ENCODE measurements at regions not wholly inside any gene's neighbourhood (a gene's known extent, or its start where the extent isn't known, plus 50 kb on each side); places are given as distances from the start of the nearest gene placed in this dataset.
"Not testable (repeated sequence)": the region's sequence is repeated elsewhere in the genome, so short reads cannot be mapped to it uniquely, and the experiment has no call there.

DNA sequence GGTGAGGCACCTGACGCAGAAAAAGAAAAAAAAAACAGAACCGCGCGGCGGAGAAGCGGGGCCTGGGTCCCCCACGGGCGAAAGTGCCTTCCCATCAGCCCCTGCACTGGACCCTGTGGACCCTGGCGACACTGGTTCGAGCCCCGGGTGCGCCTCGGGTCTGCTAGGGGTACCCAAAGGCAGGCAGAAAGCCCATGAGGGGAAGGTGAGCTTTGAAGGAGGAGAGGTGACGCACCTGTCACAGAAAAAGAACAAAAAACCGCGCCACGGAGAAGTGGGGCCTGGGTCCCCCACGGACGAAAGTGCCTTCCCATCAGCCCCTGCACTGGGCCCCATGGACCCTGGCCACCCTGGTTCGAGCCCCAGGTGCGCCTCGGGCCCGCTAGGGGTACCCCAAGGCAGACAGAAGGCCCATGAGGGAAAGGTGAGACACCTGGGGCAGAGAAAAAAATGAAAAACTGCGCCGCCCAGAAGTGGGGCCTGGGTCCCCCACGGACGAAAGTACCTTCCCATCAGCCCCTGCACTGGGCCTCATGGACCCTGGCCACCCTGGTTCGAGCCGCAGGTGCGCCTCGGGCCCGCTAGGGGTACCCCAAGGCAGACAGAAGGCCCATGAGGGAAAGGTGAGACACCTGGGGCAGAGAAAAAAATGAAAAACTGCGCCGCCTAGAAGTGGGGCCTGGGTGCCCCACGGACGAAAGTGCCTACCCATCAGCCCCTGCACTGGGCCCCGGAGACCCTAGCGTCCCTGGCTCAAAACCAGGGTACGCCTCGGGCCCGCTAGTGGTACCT, 227.4 kb downstream of the CCDC74A start:
- Histone ChIP-seq H3K27me3 (no peaks in the 10 kb centered on the region), H3K9me3 (no peaks in the 10 kb centered on the region), H3K4me3 (no peak overlapping the region), H3K36me3 (no peaks in the 10 kb centered on the region), H3K27ac (no peak overlapping the region), H3K4me1 (no peaks in the 10 kb centered on the region)
- DNase-seq: no peak
- ATAC-seq: no peak
- intact Hi-C loops (cut with DNase I): no loop called here
- TF ChIP-seq, protein P1, sequence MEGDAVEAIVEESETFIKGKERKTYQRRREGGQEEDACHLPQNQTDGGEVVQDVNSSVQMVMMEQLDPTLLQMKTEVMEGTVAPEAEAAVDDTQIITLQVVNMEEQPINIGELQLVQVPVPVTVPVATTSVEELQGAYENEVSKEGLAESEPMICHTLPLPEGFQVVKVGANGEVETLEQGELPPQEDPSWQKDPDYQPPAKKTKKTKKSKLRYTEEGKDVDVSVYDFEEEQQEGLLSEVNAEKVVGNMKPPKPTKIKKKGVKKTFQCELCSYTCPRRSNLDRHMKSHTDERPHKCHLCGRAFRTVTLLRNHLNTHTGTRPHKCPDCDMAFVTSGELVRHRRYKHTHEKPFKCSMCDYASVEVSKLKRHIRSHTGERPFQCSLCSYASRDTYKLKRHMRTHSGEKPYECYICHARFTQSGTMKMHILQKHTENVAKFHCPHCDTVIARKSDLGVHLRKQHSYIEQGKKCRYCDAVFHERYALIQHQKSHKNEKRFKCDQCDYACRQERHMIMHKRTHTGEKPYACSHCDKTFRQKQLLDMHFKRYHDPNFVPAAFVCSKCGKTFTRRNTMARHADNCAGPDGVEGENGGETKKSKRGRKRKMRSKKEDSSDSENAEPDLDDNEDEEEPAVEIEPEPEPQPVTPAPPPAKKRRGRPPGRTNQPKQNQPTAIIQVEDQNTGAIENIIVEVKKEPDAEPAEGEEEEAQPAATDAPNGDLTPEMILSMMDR (IDR thresholded peaks at IDR 0.05): no peak

DNA sequence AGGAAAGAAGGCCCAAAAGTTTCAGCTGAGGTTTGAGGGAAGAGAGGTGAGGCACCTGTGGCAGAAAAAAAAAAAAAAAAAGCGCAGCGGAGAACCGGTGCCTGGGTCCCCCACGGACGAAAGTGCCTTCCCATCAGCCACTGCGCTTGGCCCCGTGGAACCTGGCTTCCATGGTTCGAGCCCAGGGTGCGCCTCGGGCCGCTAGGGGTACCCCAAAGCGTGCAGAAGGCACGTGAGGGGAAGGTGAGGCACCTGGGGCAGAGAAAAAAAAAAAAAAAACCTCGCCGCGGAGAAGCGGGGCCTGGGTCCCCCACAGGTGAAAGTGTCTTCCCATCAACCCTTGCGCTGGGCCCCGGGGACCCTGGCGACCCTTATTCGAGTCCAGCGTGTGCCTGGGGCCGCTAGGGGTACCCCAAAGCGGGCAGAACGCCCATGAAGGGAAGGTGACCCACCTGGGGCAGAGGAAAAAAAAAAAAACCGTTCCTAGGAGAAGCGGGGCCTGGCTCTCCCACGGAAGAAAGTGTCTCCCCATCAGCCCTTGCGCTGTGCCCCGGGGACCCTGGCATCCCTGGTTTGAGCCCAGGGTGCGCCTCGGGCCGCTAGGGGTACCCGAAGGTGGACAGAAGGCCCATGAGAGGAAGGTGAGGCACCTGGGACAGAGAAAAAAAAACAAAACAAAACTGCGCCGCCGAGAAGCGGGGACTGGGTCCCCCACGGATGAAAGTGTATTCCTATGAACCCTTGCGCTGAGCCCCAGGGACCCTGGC, 228.6 kb downstream of the CCDC74A start:
- no peak overlapping the region for H3K27ac ChIP-seq
- H3K9me3 ChIP-seq: no peaks in the 10 kb centered on the region
- DNase-seq (no peak), ATAC-seq (no peak)
- no peaks in the 10 kb centered on the region for H3K27me3 ChIP-seq
- H3K4me1 ChIP-seq: no peaks in the 10 kb centered on the region
- no peaks in the 10 kb centered on the region for H3K36me3 ChIP-seq
- TF ChIP-seq, protein P1 (IDR thresholded peaks at IDR 0.05): no peak
- no peak overlapping the region for H3K4me3 ChIP-seq
- intact Hi-C loops (cut with DNase I): no loop called here

DNA sequence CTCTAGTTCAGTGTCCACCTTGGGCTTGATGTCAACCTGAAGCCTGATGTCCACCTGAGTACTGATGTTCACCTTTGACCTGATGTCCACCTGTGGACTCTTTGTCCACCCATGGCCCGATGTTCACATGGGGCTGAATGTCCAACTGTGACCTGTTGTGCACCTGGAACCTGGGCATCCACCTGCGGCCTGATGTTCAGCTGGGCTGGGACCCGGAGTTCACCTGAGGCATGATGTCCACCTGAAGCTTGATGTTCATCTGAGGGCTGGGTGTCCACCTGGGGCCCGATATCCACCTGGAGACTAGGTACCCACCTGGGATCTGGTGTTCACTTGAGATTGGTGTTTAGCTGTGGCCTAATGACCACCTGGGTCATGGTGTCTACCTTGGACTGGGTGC, 231.3 kb downstream of the CCDC74A start:
- DNase-seq; H3K27ac ChIP-seq; ATAC-seq; intact Hi-C loops (cut with DNase I); H3K9me3 ChIP-seq; H3K36me3 ChIP-seq; H3K4me3 ChIP-seq; H3K27me3 ChIP-seq; H3K4me1 ChIP-seq: not testable (repeated sequence)

DNA sequence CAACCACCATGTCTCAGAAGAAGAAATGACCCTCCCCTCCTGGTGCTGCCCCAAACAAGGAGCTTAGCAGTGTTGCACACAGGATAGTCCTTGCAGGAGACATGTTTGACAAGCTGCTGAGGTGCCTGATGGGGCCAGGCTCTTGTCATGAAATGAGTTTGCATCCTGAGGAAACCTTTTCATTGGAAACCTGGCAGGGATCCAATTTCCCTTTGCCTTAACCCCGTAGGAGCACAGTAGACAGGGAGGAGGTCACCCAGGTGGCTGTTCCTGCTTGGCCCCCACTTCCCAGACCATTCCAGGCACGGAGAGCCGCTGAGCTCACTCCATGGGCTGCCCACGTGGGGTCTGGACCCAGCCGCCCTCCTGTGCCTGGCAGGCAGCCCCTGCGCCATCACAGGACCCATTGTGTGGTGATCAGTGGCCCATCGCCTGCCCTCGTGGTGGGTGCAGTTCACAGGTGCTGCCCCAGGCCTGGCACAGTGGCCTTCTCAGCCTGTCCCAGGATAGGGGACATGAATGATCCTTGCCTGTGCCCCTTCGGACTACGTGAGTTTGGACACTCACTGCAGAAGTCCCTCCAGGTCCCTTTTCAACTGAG, 247.4 kb downstream of the CCDC74A start:
- ATAC-seq; H3K27me3 ChIP-seq; H3K36me3 ChIP-seq; H3K4me3 ChIP-seq; H3K27ac ChIP-seq; DNase-seq; H3K4me1 ChIP-seq; intact Hi-C loops (cut with DNase I); H3K9me3 ChIP-seq: not testable (repeated sequence)

DNA sequence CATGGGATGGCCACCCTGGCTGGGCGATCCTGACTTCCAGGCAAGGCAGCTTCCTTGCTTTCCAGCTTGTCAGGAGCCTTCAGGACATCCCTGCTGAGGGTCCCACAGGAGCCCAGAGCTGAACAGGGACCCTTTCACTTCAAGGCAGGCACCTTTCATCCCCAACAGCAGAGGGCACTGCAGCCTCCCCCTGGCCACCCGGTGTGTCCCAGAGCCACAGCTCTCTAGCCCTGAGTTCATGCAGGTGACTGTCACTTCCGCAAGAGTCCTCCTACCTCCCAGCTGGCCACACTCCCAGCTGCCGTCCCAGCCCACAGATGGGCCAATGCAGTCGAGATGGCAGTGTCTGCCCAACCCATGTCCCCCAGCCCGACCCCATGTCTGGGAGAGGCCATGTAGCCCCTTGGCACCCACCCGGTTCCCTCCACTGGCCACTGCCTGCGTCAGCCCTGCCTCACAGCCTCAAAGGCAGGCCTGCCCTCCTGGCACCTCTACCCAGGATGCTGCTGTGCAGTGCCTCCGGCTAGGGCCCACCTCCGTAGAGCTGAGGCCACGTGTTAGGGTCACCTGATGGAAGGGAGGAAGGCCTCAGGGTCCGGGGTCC, 248.3 kb downstream of the CCDC74A start:
- H3K4me1 ChIP-seq; ATAC-seq; H3K27ac ChIP-seq; DNase-seq; H3K36me3 ChIP-seq; H3K9me3 ChIP-seq; intact Hi-C loops (cut with DNase I); H3K27me3 ChIP-seq; H3K4me3 ChIP-seq: not testable (repeated sequence)

DNA sequence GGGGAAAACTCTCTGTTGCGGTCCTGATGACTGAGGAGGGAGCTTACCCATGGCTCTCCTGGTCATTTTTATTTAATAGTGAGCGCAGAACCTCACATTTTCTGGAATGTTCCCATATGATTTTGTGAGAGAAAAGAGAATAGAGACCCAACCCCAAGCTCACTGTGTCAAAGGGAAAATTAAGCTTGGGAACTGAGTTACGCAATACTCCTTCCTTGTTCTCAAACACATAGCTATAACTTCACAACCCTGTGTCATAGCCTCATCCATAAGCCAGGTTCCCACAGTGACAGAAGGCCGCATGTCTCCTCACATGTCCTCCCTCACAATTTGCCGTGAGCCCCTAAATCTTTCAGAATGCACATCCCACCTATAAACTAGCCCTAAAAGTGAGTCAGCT, 252.8 kb downstream of the CCDC74A start:
- H3K36me3 ChIP-seq; H3K9me3 ChIP-seq; H3K4me3 ChIP-seq; DNase-seq; H3K27ac ChIP-seq; intact Hi-C loops (cut with DNase I); ATAC-seq; H3K4me1 ChIP-seq; H3K27me3 ChIP-seq: not testable (repeated sequence)

DNA sequence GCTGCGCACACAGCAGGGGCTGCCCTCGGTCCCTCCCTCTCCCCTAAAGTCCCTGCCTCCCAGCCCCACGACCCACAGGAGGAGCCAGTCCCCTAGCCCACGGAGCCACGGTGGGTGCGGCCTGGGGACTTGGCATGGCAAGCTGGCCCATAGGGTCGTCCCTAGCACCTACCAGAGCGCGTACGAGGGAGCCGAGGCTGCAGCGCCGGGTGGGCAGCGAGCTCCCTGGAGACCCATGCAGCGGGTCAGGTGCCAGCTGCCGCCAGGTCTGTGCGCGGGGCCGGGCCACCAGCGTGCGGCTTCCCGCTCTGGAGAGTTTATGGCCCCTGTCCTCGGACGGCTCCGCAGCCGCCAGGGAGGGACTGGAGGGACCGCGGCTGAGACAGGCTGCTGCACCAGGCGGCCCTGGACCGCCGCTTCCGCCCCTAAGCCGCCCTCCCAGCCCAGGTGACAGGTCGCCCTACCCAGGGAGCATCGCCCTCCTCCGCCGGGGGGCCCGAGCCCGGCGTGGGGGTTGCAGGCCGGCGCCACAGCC, 273.6 kb downstream of the CCDC74A start:
- DNase-seq (no peak), ATAC-seq (no peak)
- Histone ChIP-seq H3K4me1 (no peaks in the 10 kb centered on the region), H3K4me3 (no peak overlapping the region), H3K27me3 (no peaks in the 10 kb centered on the region), H3K27ac (no peak overlapping the region), H3K9me3 (no peaks in the 10 kb centered on the region), H3K36me3 (no peaks in the 10 kb centered on the region)
- intact Hi-C loops (cut with DNase I): no loop called here
- TF ChIP-seq, protein P1 (IDR thresholded peaks at IDR 0.05): no peak
